ENCODE measurements at regions not wholly inside any gene's neighbourhood (a gene's known extent, or its start where the extent isn't known, plus 50 kb on each side); places are given as distances from the start of the nearest gene placed in this dataset.

DNA sequence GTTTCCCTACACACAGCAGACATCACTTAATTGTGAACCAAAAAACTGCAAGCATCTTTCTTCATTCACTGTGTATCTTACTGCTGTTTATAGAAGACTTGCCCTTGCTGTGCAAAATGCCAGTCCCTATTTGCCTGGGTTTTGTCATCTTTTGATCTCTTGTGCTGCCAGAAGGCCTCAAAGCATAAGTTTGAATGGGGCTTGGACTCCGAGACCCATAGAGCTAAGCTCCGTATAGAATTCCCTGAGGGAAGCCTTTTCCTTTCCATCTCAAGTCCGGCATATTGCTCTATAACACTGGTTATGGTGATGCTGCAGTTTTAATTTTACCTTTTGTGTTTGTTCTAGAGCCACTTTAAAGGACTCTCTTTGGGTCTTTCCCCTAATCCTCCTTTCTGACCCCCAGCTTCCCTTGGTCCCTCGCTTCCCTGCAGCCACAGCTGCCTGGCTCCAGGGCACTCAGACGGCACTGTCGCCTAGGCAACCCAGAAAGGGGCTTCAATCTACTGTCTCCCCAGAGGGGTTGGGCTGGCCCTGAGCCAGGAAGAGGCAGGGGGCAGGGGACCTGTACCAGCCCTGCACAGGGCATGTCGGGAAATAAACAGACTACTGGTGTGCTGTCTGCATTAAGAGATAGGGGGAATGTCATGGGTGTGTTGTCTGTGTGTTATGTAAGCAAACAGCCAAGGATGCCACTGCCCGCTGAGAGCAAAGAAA, 73.4 kb upstream of the MELK start:
- TF ChIP-seq CTCF (IDR thresholded peaks at IDR 0.05 in 8 of 11, conservative IDR thresholded peaks at IDR 0.05 in 3 of 11) (no peak), POLR2A (IDR thresholded peaks at IDR 0.05) (no peak), POLR2AphosphoS5 (IDR thresholded peaks at IDR 0.05) (no peak)

Measured in spleen (tissue), 7 donors.